ENCODE measurements at regions not wholly inside any gene's neighbourhood (a gene's known extent, or its start where the extent isn't known, plus 50 kb on each side); places are given as distances from the start of the nearest gene placed in this dataset.

DNA sequence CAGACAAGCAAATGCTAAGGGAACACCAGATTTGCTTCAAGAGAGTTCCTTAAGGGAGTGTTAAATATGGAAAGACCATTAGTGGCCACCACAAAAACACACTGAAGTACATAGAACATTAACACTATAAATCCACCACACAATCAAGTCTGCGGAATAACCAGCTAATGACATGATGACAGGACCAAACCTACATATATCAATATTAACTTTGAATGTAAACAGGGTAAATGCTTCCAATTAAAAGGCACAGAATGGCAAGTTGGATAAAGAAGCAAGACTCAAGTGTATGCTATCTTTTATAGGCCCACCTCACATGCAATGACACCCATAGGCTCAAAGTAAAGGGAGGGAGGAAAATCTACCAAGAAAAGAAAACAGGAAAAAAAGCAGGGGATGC lies 291.3 kb downstream of the COG6 start:
- no peak overlapping the region for H3K4me3 ChIP-seq (ENCODE audit: low read depth, low read length)
- DNase-seq (ENCODE audit: low read depth): no peak
- TF ChIP-seq, protein P1, sequence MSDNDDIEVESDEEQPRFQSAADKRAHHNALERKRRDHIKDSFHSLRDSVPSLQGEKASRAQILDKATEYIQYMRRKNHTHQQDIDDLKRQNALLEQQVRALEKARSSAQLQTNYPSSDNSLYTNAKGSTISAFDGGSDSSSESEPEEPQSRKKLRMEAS (IDR thresholded peaks at IDR 0.05; ENCODE audit: low read depth, low read length): no peak
- TF ChIP-seq MYC (IDR thresholded peaks at IDR 0.05; ENCODE audit: low read depth, low read length) (no peak), POLR2A (IDR thresholded peaks at IDR 0.05; ENCODE audit: extremely low read depth, insufficient read length) (no peak)
- TF ChIP-seq, protein P2, sequence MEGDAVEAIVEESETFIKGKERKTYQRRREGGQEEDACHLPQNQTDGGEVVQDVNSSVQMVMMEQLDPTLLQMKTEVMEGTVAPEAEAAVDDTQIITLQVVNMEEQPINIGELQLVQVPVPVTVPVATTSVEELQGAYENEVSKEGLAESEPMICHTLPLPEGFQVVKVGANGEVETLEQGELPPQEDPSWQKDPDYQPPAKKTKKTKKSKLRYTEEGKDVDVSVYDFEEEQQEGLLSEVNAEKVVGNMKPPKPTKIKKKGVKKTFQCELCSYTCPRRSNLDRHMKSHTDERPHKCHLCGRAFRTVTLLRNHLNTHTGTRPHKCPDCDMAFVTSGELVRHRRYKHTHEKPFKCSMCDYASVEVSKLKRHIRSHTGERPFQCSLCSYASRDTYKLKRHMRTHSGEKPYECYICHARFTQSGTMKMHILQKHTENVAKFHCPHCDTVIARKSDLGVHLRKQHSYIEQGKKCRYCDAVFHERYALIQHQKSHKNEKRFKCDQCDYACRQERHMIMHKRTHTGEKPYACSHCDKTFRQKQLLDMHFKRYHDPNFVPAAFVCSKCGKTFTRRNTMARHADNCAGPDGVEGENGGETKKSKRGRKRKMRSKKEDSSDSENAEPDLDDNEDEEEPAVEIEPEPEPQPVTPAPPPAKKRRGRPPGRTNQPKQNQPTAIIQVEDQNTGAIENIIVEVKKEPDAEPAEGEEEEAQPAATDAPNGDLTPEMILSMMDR (IDR thresholded peaks at IDR 0.05; ENCODE audit: low read depth, low read length): no peak

DNA sequence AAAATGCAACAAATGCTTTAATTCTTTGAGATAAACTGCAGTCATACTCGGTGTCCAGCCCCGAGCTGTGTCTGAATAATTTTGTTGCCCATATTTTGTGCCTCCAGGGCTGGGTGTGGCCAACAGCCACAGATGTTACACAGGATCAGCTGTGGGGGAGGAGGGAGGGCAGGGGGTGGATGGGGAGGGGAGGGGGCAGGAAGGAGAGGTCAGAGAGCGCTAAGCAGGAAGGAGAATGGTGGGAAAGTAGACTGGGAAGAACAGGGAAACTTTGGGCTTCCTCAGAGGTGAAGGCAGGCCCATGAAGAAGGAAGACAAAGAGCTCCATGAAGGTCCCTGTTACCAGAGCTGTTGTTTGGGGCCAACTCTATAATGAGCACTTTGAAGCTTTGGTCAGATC lies 295.8 kb downstream of the COG6 start:
- TF ChIP-seq, protein P1 (IDR thresholded peaks at IDR 0.05; ENCODE audit: low read depth, low read length): no peak
- no peak for TF ChIP-seq MYC (IDR thresholded peaks at IDR 0.05; ENCODE audit: low read depth, low read length)
- TF ChIP-seq, protein P2 (IDR thresholded peaks at IDR 0.05; ENCODE audit: low read depth, low read length): no peak
- no peak for TF ChIP-seq POLR2A (IDR thresholded peaks at IDR 0.05; ENCODE audit: extremely low read depth, insufficient read length)
- no peak for DNase-seq (ENCODE audit: low read depth)
- H3K4me3 ChIP-seq (ENCODE audit: low read depth, low read length): no peak overlapping the region

DNA sequence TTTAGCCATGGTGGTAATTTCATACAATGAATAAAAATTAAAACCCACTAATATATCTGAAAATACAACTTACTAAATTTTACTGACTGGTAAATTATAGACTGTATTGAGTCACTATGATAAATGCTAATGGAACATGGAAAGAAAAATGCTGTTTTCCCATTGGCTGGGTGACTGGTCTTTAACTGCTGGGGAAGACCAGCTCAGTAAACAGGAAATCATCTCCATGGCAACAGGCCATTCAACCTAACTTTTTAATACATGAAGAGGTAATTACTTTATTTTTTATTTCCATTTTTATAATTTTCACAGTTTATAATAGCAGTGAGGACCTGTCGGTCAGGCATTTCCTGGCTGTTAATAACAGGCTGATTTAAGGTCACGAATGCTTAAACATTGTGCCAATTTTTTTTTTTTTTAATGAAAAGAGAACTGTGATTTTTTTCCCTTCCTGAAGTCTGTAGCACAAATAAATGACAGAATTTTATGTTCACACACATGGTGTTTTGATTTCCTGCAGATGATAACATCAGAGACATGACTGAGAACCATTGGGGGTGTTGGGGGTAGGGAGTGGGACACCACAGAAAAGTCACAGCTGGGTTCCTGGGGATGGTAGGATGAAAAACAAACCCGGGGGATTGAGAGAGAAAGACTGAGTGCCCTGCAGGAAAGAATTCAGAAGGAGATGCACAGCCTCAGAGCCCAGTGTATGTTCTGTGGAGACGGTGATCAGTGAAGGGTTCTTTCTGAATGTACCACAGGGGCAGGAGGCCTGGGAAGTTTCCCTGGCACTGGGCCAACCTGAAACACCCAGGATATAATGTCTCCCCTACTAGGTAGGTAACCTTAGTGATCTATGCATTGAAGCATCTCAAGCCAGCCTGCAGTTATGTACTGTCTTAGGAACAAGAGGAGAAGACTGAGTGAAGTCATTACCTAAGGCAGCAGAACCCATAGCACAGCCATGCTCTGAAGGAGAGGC lies 297.1 kb downstream of the COG6 start:
- no peak overlapping the region for H3K4me3 ChIP-seq (ENCODE audit: low read depth, low read length)
- no peak for DNase-seq (ENCODE audit: low read depth)
- TF ChIP-seq POLR2A (IDR thresholded peaks at IDR 0.05; ENCODE audit: extremely low read depth, insufficient read length) (no peak), MYC (IDR thresholded peaks at IDR 0.05; ENCODE audit: low read depth, low read length) (no peak)
- TF ChIP-seq, protein P1 (IDR thresholded peaks at IDR 0.05; ENCODE audit: low read depth, low read length): no peak
- TF ChIP-seq, protein P2 (IDR thresholded peaks at IDR 0.05; ENCODE audit: low read depth, low read length): no peak

DNA sequence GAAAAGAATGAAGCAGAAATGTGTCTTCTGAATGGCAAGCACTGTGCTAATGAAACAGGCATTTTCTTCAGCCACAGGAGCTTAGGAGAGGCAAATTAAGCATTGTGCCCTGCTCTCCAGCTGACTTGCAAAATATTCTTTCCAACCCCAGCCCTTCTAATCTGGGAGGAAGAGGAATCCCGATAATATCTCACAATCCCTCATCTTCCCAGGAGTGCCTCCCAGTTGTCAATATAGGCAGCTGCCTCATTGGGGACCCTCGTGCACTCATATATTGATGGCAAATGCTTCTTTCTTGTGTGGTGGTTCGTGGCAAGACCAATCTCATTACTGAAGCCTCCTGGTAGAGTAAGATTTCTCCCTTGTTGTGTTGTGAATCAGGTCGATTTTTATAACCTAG lies 299.0 kb downstream of the COG6 start:
- H3K4me3 ChIP-seq (ENCODE audit: low read depth, low read length): no peak overlapping the region
- TF ChIP-seq, protein P2 (IDR thresholded peaks at IDR 0.05; ENCODE audit: low read depth, low read length): no peak
- TF ChIP-seq, protein P1 (IDR thresholded peaks at IDR 0.05; ENCODE audit: low read depth, low read length): no peak
- TF ChIP-seq MYC (IDR thresholded peaks at IDR 0.05; ENCODE audit: low read depth, low read length): no peak
- TF ChIP-seq POLR2A (IDR thresholded peaks at IDR 0.05; ENCODE audit: extremely low read depth, insufficient read length): no peak

DNA sequence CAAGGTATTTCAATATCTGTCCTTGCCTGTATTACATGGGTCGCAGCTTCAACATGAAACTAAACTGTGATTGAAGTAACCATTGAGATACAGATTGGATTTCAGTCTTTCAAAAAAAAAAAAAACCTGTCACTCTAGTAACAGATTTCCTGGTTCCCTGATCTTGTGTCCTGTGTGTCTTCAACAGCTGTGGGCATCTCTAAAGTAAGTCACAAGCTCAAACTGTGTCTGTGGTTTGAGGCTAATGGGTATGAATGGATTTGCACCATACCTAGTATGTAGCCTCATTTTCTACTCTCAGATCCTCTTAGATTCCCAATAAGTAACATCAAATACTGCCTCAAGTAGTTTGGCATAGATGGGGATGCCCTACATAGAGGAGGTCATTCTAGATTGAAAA lies 300.1 kb downstream of the COG6 start:
- H3K4me3 ChIP-seq (ENCODE audit: low read depth, low read length): no peak overlapping the region
- DNase-seq (ENCODE audit: low read depth): no peak
- TF ChIP-seq, protein P1 (IDR thresholded peaks at IDR 0.05; ENCODE audit: low read depth, low read length): no peak
- TF ChIP-seq POLR2A (IDR thresholded peaks at IDR 0.05; ENCODE audit: extremely low read depth, insufficient read length) (no peak), MYC (IDR thresholded peaks at IDR 0.05; ENCODE audit: low read depth, low read length) (no peak)
- TF ChIP-seq, protein P2 (IDR thresholded peaks at IDR 0.05; ENCODE audit: low read depth, low read length): no peak

More for the DNA sequence above, 299.0 kb downstream of the COG6 start:
- no peak for DNase-seq (ENCODE audit: low read depth)

Data from NB4 (cell line).